NCI-H1417 (cell line): ENCODE measurements at regions not wholly inside any gene's neighbourhood (a gene's known extent, or its start where the extent isn't known, plus 50 kb on each side); places are given as distances from the start of the nearest gene placed in this dataset.

Experiments
- DNase-seq, 3 experiments: peaks; one replicate each; lab custom pipeline; 2025; lab: John Stamatoyannopoulos, UW

DNA sequence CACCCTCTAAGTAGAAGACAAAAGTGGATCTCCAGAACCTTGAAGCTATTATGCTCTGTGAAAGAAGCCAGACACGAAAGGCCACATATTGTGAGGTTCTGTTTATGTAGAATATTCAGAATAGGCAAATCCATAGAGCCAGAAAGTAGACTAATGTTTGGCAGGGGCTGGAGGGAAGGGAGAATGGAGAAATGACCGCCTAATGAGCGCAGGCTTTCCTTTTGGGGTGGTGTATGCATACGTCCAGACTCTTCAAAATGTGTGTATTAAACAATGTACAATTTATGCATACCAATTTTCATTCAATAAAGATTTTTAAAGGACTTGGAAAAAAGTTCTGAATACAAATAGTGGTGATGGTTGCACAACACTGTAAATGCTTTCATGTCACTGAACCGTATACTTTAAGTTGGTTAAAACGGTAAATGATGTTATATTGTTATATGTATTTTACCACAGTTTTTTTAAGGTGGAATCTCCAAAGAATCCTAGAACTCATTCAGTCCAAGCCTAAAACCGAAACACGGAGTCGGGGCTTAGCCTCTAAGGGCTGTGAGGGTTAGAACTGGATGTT is 397.4 kb downstream of the SOX9 start:
- no peak for DNase-seq

DNA sequence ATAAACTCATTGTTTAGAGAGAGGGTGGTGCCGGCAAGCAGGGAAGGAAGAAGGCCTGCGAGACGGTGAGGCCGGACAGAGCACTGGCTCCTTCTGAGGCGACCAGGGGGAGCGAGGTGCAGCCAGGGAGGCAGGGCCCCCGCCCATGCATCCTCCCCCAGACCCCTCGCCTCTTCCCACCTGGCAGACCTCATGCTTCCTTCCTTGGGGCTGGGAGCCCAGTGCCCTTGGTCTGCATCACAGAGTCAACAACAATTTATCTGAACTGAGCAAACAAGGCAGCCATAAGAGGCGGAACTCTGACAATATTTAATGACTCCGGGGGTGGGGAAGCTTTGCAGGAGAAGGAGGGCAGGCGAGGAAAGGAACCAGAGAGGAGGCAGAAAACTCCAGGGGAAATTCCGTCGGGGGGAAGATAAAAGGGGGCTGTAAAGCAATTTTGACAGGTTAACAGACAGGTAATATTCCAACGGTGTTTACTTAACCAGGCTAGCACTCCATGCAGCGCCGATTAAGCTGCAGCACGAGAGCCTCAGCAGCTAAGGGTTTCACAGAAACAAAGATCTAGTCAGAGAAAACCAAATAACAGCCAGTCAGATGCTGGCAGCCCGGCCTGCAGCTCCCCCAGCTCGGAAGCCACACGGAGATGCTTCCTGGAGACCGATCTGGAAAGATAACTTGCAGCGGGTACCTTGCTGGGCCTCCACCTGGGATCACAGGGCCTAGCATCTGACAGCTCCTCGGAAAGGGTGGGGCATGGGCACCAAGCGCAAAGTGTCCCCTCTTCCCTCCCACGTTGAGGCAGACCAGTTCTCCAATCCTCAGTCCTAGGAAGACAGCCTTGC is 398.2 kb downstream of the SOX9 start:
- DNase-seq, result peak; percentile 68 to 95 (median 84)

DNA sequence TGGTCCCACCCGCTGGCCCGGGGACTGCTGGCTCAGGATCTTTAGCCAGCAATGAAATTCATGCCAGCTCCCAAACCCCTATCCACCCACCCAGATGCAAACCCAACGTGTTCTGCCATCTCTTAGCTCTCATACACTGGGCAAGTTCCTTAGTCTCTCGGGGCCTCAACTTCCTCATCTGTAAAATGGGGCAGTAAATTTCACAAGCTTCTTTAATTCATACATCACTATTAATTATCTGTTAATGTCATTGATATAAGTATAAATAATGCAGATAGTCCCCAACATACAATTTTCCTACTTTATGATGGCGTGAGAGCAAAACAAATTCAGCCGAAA is 398.7 kb downstream of the SOX9 start:
- DNase-seq, result no peak

DNA sequence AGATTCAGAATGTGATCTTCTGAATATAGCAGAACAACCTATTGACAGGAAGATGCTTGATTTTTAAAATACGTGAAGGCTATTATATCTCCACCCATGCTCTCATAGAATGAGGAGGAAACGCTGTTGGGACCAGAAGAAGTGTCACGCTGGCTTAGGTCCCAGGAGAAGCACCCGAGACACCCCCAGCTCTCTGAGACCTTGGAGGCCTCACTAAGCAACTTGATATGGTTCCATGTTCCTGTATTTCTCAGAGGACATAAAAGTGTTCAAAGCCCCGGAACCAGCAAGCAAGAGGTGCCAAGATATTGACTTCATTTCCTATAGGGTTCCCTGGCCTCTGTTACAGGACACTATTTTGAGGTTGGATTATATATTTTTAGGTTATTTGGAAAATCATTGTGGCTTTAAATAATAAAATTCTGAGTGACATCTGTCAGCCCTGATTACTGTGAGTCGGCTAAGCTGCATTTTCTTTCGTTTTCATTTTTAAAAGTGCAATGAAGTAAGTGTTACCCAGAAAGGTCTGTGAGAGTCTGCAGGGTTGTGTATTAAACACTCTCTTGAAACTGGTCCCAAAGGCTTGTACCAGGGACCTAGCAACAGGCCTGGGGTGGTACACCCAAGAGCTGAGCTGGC is 400.0 kb downstream of the SOX9 start:
- no peak for DNase-seq

DNA sequence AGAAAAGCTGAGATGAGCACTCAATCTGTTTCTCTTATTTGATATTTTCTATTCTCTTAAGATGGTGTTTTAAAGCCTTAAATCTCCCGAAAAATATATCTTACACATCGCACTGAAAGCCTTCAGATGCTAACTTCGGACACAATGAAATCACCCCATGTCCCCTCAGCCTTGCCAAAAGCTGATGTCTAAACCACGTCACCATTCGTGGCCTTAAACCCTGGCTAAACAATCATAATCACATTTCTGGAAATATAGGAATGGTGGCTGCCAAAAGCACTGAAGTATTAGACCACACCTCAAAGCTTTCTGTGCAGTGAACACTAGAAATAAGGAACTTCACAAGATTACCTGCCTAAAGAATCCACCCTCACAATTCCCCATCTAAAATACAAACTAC is 402.7 kb downstream of the SOX9 start:
- DNase-seq, result no peak

DNA sequence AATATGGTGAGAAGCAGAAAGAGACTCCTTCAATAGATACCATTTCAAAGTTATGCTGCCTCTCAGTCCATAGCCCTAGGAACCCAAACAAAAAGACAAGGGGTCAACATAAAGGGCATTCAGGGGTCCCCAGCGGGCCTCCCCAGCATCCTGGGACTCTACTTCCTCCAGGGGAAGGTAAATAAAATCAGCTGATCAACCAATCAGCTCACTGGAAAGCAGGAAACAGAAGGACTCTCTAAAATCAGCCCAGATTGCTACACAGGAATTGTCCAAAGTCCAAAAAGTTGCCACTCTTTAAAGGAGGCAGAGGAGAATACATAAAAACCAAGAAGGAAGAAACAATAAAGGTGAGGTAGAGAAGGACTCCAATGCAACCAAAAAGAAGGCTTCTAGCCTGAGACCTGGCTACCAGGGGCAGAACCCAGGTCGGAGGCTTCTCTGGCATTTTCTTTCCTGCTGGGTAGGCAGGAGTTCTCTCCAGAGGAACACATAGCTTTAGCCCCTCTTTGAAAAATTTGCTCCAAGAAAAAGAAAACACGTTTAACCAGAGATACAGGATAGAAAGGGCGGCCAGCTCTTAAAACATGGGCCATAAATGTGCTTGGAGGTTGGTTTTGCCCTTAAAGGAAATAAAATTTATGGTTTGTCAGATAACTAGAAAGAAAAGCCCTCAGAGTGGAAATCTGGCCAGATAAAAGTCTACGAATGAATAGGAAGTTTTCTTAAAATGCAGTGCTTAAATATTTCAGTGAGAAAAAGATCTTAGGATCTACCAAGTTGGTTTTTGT is 404.6 kb downstream of the SOX9 start:
- no peak for DNase-seq

DNA sequence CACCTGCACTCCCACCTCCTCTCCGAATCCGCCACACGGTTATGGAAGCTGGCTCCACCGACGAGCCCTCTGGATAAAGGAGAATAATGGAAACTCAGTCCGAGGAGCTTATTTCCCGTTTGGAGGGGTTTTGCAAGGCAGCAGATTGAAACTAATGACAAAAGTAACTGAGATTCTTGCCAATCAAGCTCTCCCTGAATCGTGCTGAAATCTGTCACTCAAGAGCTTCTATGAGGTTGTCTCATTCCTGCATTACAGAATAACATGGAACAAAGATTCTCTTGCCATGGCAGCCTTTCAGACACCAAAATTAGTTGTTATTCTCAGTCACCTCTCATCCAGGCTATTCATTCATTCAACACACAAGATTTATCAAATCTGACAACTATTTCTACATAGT is 405.9 kb downstream of the SOX9 start:
- DNase-seq, result no peak

DNA sequence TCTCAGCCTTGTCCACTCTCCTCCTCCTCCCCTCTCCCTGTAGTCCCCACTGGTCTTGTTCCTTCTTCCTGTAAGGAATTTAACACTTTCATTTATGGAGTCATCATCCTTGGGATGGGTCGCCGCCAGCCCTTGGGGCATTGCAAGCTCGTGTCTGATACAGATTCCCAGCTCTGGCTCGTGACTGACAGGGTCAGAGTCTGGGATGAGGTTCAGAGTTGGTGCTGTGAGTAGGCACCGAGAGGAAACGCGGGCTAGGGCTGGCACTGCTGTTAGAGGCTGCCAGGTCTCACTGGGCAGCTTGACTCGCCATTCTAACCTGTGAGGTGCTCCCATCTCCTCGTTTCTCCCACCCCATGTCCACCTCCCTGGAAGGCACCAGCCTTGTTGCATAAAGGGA is 407.0 kb downstream of the SOX9 start:
- DNase-seq, result no peak

DNA sequence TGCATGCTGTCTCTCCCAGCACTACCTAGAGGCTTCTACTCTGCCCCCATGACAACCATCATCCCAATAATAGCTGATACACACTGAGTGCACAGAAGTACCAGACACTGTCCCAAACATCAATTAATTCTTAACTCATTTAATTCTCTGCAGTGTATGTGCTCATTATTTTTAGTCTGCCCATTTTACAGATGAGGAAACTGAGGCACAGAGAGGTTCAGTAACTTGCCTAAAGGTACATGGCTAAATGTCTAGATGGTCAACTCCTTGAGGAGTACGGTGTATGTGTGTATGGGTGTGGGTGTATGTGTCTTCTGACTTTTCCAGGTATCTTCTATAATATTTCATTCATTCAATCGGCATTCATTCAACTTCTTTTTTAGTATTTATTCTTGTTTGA is 407.9 kb downstream of the SOX9 start:
- no peak for DNase-seq

DNA sequence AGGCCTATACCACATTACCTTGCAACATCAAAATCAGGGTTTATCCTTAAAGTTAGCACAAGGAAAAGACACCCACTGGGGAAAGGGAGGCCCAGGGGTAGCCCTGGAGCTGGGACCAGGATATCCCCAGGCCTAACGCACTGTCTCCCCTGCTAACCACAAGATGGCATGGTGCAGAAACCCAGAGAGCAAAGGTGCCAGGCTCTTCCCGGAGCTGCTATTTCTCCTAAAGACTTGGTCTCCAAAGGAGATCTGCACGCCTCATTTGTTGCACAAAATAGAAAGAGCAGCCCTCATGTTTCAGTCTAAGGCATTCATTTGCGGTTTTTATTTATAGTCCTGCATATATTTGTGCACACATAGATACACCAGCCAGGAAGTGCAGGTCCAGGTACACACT is 408.6 kb downstream of the SOX9 start:
- DNase-seq, result peak; percentile 21 to 97 (median 58)

DNA sequence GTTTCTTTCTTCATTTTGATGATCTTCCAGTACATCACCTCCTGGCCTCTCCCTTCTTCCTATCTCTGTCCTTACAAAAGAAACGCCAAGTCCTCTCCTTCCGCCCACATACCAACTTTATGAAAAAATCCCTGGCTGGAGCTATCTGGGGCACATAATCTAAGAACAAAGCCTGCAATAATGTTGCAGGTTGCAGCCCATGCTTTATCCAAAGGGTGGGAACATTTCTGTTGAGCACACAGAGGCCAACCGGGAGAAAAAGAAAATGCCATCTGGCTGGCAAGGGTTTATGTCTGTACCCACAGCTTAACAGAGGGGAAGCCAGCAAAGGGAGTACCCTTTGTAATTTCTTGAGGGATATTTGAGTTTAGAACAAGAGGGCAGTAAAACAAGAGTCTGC is 409.6 kb downstream of the SOX9 start:
- no peak for DNase-seq

DNA sequence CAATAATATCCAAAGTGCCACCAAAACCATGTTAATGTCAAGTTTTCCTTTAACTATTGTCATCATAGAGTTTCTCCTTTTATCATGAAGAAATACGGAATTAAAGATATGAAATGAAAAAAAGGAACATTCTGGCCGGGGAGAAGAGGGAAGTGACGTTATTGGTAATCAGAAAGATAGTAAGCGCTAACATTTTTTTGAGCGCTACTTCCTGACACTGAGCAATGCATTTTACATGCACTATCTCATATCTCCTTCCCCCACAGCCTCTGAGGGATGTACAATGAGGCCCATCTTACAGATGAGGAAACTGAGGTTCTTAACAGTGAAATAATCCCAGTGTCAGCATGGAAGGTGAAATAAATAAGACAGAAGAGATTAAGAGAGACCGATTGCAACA is 410.9 kb downstream of the SOX9 start:
- DNase-seq, result no peak

DNA sequence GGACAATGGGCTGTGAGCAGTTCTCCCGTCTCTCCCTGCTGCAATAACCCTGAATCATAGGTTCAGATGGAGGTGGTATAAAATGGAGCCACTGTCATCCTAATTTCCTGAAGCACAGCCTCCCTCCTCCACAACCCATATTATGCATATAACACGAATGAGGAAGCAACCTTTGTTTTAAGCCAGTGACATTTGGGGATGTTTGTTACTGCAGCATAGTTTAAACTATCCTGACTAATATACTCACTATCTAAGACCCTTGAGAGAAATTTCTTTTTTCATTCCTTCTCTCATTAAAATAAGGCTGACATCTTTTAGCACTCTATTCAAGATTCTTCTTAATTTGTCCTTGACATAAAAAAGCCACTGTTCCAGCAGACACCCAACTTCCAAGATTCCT is 413.4 kb downstream of the SOX9 start:
- no peak for DNase-seq

DNA sequence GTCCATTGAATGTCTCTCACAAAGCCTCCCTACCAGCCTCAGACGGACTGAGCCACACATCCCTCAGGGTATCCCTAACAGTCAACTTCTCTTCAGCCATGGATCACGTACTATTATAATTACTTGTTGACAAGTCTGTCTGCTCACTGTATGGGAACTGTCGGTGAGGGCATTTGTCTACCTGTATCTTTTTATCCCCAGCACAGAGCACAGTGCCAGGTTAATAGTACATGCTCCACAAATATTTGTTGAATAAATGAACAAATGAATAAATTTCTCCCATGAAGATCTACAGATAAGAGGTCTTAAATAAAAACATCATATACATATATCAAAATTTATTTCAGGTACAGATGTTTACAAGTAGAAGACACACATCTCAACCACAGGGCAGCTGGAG is 414.0 kb downstream of the SOX9 start:
- DNase-seq, result no peak

DNA sequence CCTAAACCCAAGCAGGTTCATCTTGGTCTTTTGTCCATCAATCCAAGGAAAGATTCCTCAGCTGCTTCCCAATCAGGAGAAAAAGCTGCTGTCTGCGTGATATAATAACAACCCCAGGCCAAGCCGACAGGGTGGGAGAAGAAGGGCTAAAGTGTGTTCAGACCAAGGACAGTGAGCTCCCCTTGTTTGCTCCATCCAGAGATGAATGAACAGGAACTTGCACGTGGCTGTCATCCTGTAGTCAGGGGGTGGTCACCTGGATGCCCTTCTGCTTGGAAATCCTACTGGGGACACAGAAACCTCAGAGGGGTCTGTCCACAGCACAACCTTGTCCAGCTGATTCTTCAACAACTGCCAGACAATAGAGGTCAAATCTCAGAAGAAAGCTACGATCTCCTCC is 414.5 kb downstream of the SOX9 start:
- DNase-seq, result no peak

DNA sequence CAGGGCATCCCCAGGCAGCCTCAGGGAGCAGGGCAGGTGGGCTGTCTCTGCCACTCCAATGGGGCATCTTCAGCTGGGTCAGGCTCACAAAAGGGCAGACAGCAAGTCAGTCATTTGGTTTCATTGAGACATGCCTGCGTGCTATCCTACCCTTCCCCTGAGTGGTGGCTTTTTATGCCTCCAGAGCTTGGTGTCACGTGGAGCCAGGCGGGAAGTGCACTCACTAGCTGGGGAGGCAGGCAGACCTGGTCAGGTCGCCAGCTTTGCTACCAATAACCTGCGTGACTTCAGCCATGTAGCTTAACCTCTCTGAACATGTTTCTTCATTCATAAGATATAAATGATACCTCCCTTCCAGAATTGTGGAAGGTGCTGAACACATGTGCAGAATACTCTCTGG is 415.0 kb downstream of the SOX9 start:
- DNase-seq, result no peak

DNA sequence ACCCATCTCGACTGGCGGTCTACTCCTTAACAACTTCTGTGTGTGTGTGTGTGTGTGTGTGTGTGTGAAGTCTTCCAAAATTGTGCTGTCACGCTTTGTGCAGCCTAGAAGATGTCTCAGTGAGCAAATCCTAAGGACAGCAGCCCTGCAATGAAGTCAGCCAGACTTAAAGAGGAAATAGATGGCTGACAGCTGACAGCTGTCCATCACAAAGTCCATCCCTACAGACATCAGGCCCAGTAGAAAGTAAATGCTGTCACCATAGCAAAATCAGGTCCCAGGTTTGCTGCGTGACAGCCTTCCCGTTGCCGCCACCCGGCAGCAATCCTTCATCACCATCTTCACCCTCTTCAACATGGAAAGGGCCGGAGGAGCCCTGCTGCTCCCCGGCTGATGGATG is 416.0 kb downstream of the SOX9 start:
- no peak for DNase-seq

DNA sequence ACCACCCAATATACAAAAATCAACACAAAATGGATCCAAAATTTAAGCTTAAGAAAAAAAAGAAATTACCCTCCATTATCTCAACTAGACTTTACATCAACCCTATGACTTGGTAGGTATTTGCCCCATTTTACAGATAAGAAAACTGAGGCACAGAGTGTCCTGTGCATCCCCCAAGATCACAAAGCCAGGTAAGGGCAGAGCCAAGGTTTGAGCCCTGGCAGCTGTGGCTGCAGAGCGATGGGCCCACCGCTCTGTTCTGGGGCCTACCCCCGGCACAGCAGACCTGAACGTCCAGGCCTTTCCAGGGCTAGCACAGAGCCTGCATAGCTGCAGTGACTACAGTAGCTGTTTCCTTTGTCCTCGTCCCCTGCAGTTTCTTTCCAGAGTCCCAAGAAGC is 417.6 kb downstream of the SOX9 start:
- DNase-seq, result no peak

DNA sequence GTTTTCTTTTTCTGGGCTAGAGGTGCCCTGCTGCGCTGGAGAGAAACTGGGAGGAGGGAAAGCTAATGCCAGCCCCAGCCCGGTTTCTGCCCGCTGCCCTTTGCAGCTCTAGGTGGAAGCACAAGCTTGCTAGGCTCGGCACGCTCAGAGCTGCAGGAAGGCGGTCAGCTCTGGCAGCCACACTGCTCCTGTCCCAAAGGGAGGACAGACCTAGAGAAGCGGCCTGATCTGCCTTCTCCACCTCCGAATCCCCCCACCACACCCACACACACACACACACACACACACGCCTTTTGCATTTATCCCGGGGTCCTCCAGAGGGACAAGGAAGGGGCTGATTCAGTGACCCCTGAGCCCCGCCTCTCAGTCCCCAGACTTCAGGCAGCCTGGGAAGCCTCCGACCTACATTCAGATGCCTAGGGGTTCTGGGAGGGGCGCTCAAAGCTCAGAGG is 418.1 kb downstream of the SOX9 start:
- no peak for DNase-seq

DNA sequence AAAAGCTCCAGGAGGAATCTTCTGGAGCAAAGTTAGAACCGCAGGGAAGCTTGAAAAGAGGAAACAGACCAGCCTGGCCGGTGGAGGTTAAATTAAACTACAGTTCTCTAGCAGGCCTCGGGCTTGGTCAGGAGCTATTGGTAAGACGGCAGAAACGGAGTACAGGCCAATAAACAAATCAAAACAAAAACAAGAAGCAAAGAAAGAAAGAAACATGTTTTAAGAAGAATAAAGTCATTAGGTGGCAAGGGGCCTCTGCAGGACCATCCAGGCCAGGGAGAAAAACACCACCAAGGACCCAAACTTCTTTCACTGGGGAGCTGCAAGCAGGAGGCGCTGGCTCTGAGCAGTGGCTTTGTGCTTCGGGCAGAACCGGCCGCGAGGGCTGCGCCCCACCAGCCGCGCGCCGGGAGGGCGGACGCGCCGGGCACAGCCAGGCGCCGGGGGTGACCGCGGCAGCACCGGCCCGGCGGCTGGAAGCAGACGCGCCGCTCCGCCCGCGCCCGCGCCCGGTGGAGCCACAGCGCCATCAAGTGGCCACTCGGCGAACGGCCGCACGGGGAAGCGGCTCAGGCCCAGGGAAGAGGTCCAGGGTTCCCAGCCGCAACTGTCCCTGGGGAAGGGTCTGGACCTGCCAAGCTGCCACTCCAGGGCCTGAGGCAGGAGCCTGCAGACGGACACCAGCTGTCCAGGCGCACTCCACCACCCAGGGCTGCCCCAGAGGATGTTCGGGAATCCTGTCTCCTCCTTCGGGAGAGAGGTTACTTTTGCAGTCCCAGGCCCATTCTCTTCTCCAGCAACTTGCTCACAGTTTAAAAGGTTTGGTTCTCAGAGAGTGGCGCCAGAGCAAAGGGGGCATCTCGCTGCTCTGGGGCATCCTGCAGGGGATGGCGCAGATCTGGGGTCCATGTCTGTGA is 419.4 kb downstream of the SOX9 start:
- peak; percentile 70 to 81 (median 78) for DNase-seq

DNA sequence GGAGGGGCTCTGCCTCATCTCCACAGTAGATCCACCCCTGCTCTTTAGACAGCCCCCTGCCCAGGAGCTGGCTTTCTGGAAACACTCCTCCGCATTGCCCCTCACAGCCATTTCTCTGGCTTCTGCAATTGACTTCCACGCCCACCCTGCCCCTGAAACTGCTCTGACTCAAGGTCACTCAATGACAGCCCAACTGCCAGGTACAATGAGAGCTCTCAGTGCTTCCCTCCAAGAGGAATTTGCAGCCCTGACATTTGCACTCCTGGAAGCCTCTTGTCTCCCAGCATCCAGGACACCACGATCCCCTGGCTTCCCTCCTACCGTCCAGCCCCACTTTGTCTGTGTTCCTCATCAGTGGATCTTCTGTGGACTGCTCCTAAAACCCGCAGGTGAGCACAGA is 421.5 kb downstream of the SOX9 start:
- no peak for DNase-seq

DNA sequence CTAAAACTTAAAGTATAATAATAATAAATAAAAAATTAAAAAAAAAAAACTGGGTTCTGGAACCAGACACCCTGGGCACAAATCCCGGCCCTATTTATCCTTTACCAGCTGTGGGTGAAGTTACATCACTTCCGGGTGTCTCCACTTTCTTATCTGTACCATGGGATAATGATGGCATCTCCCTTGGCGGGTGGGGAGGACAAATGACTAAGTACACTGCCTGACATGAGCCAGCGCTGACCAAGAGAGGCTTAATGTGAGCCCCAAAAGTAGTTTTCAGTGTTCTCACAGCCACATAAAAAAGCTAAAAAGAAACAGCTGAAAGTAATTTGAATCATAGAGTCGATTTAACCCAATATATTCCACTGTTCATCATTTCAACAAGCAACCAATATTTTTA is 424.9 kb downstream of the SOX9 start:
- DNase-seq, result no peak
